ENCODE measurements at regions not wholly inside any gene's neighbourhood (a gene's known extent, or its start where the extent isn't known, plus 50 kb on each side); places are given as distances from the start of the nearest gene placed in this dataset.
A peak's percentile ranks its signal among the peaks of the same experiment; 100 is the strongest.

- no peak for TF ChIP-seq IRF3 (IDR thresholded peaks at IDR 0.05; ENCODE audit: low read depth, low read length)
- TF ChIP-seq GABPA (IDR thresholded peaks at IDR 0.05; ENCODE audit: low read depth), result no peak
- no peak for TF ChIP-seq RFX5 (IDR thresholded peaks at IDR 0.05; ENCODE audit: low read length)
- TF ChIP-seq RCOR1 (IDR thresholded peaks at IDR 0.05; ENCODE audit: low read length), result no peak
These were observed 363.2 kb upstream of the MARCKS start (continued) for GRCh38 chr6:113493991-113494390.

GRCh38 chr6:113495521-113495920, 361.6 kb upstream of the MARCKS start:
- H3K4me2 ChIP-seq, result no peak overlapping the region
- no peaks in the 10 kb centered on the region for H4K20me1 ChIP-seq (ENCODE audit: insufficient read depth)
- TF ChIP-seq EP300 (IDR thresholded peaks at IDR 0.05; ENCODE audit: borderline replicate concordance in 1 of 2, low read depth in 1 of 2, low read length in 1 of 2) (peak in 1 of 2 experiments; percentile 43; a peak in 1 of 4 replicates), JUND (IDR thresholded peaks at IDR 0.05) (peak; percentile 72), PBX3 (IDR thresholded peaks at IDR 0.05) (peak; percentile 60), FOSL2 (IDR thresholded peaks at IDR 0.05; ENCODE audit: borderline replicate concordance, low read depth) (peak; percentile 55; the same call in 1 of the 2 replicates), POLR2AphosphoS5 (IDR thresholded peaks at IDR 0.05; ENCODE audit: low read depth, low read length) (peak; percentile 12; the same call in 1 of the 2 replicates), TCF12 (IDR thresholded peaks at IDR 0.05) (peak; percentile 56; the same call in 1 of the 2 replicates), FOXM1 (IDR thresholded peaks at IDR 0.05; ENCODE audit: low read depth) (no peak)
- TF ChIP-seq, protein P1, sequence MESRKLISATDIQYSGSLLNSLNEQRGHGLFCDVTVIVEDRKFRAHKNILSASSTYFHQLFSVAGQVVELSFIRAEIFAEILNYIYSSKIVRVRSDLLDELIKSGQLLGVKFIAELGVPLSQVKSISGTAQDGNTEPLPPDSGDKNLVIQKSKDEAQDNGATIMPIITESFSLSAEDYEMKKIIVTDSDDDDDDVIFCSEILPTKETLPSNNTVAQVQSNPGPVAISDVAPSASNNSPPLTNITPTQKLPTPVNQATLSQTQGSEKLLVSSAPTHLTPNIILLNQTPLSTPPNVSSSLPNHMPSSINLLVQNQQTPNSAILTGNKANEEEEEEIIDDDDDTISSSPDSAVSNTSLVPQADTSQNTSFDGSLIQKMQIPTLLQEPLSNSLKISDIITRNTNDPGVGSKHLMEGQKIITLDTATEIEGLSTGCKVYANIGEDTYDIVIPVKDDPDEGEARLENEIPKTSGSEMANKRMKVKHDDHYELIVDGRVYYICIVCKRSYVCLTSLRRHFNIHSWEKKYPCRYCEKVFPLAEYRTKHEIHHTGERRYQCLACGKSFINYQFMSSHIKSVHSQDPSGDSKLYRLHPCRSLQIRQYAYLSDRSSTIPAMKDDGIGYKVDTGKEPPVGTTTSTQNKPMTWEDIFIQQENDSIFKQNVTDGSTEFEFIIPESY (IDR thresholded peaks at IDR 0.05; ENCODE audit: borderline replicate concordance, low read depth), result no peak
- WGBS (ENCODE audit: low lambda C conversion rate), result 50% methylated on average over 1 of the region's 1 CpG
- no peaks in the 10 kb centered on the region for H3K79me2 ChIP-seq (ENCODE audit: insufficient read depth)
- H2AFZ ChIP-seq (ENCODE audit: low read depth), result peak overlapping the region; percentile 52; the same call in 1 of the 2 replicates
- H3K4me1 ChIP-seq (ENCODE audit: control insufficient read depth in 1 of 2, insufficient read depth in 2 of 2, low read depth in 1 of 2, low read length in 1 of 2), result peaks cover 0 to 13% of the 10 kb centered on the region in 2 experiments; a peak in 2 of 4 replicates
- H3K27me3 ChIP-seq (ENCODE audit: insufficient read depth), result no peaks in the 10 kb centered on the region
- no peaks in the 10 kb centered on the region for H3K36me3 ChIP-seq (replicated peaks in 1 of 2; ENCODE audit: control insufficient read depth in 1 of 2, insufficient read depth in 2 of 2, low read length in 1 of 2)
- no peak overlapping the region for H3K9ac ChIP-seq
- peaks cover 7% of the 10 kb centered on the region for H3F3A ChIP-seq (replicated peaks; ENCODE audit: insufficient read depth)
- ChIA-PET CTCF (interaction anchor here (0.7 kb wide), 1 partner anchor 384 kb away, joined by 3 read pairs; no protein-coding TSS in a partner anchor), POLR2A (no interaction called here)
- peak overlapping the region in 1 of 2 experiments; percentile 57; a peak in 2 of 4 replicates for H3K27ac ChIP-seq (ENCODE audit: low read depth in 2 of 2, low read length in 1 of 2)
- no peak overlapping the region for H3K4me3 ChIP-seq (ENCODE audit: low read depth in 2 of 2, low read length in 1 of 2)
- H3K9me2 ChIP-seq, result no peaks in the 10 kb centered on the region
- H3K9me3 ChIP-seq, result no peaks in the 10 kb centered on the region
- DNase-seq, result no peak

GRCh38 chr6:113496166-113496565, 361.0 kb upstream of the MARCKS start:
- Histone ChIP-seq H3K27ac (ENCODE audit: low read depth in 2 of 2, low read length in 1 of 2) (peak overlapping the region in 1 of 2 experiments; percentile 57; a peak in 2 of 4 replicates), H3K9ac (no peak overlapping the region)
- 81% methylated on average over 4 of the region's 4 CpGs for WGBS (ENCODE audit: low lambda C conversion rate)

More at GRCh38 chr6:113496166-113496565, 361.0 kb upstream of the MARCKS start:
- CTCF ChIA-PET, result no interaction called here
- Histone ChIP-seq H3K79me2 (ENCODE audit: insufficient read depth) (no peaks in the 10 kb centered on the region), H4K20me1 (ENCODE audit: insufficient read depth) (no peaks in the 10 kb centered on the region), H3K27me3 (ENCODE audit: insufficient read depth) (no peaks in the 10 kb centered on the region), H3K4me1 (ENCODE audit: control insufficient read depth in 1 of 2, insufficient read depth in 2 of 2, low read depth in 1 of 2, low read length in 1 of 2) (peaks cover 0 to 13% of the 10 kb centered on the region in 2 experiments; a peak in 2 of 4 replicates), H3K4me3 (ENCODE audit: low read depth in 2 of 2, low read length in 1 of 2) (no peak overlapping the region), H3K9me2 (no peaks in the 10 kb centered on the region), H3K4me2 (no peak overlapping the region), H3K36me3 (replicated peaks in 1 of 2; ENCODE audit: control insufficient read depth in 1 of 2, insufficient read depth in 2 of 2, low read length in 1 of 2) (no peaks in the 10 kb centered on the region), H2AFZ (ENCODE audit: low read depth) (peak overlapping the region; percentile 52), H3K9me3 (no peaks in the 10 kb centered on the region), H3F3A (replicated peaks; ENCODE audit: insufficient read depth) (peaks cover 7% of the 10 kb centered on the region)
- DNase-seq, result no peak
- POLR2A ChIA-PET, result no interaction called here
- TF ChIP-seq TCF12 (IDR thresholded peaks at IDR 0.05) (0 out of 2 replicates have a peak, but pooled peaks have one; percentile 21), TEAD4 (IDR thresholded peaks at IDR 0.05; ENCODE audit: borderline replicate concordance, insufficient read depth) (no peak)

Data from SK-N-SH (cell line).